SK-N-SH treated with all-trans-retinoic acid at 6 μM for 48 hours (cell line): ENCODE measurements at regions not wholly inside any gene's neighbourhood (a gene's known extent, or its start where the extent isn't known, plus 50 kb on each side); places are given as distances from the start of the nearest gene placed in this dataset.

Experiments used
- CSDC2 ChIP-seq: fragments of 250-450 bp; sonication (Bioruptor Pico); IDR thresholded peaks from 2 replicates; pipeline ENCODE4 v1.5.0; 2020; ENCODE audit warnings: mild to moderate bottlenecking, moderate library complexity
- ESRRG ChIP-seq: fragments of 250-450 bp; sonication (Bioruptor Pico); IDR thresholded peaks from 2 replicates; pipeline ENCODE4 v1.6.1; 2021; ENCODE audit warnings: mild to moderate bottlenecking
- GLIS3 ChIP-seq: fragments of 250-450 bp; sonication (Bioruptor Pico); IDR thresholded peaks from 2 replicates; pipeline ENCODE4 v1.5.0; 2020; ENCODE audit warnings: mild to moderate bottlenecking, moderate library complexity
- ZFP30 ChIP-seq: fragments of 450-650 bp; formaldehyde crosslinking; IDR thresholded peaks from 2 replicates; pipeline ENCODE4 v1.5.0; 2022; ENCODE audit warnings: mild to moderate bottlenecking, moderate library complexity
- ZNF565 ChIP-seq: fragments of 450-650 bp; formaldehyde crosslinking; conservative IDR thresholded peaks from 2 replicates; pipeline ENCODE4 v1.5.0; 2020; ENCODE audit warnings: low read depth, mild to moderate bottlenecking, moderate library complexity
- TF ChIP-seq, protein P1 (sequence below): fragments of 250-450 bp; sonication (Bioruptor Pico); IDR thresholded peaks from 2 replicates; pipeline ENCODE4 v1.5.0; 2020; ENCODE audit warnings: mild to moderate bottlenecking, moderate library complexity

DNA sequence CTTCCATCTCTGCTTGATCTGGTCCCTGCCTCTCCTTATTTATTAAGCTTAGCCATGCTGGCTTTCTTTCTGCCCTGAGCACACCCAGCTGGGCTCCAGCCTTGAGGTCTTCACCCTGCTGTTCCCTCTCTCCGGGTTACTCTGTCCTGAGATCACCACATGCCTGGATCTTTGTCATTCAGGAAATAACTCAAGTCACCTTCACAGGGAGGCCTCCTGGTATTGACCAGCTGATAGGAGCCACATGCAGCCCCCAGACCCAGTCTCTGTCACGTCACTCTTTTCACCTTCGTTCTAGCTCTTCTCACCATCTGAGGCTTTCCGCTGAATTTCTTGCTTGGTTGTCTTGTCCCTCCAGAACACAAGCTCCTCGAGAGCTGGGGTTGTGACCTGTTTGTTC lies 114.4 kb downstream of the TSN start:
- TF ChIP-seq ESRRG (CRISPR knock-in tag) (no peak), ZFP30 (no peak), ZNF565 (CRISPR knock-in tag) (no peak), CSDC2 (CRISPR knock-in tag) (no peak), GLIS3 (CRISPR knock-in tag) (no peak)
- TF ChIP-seq, protein P1, sequence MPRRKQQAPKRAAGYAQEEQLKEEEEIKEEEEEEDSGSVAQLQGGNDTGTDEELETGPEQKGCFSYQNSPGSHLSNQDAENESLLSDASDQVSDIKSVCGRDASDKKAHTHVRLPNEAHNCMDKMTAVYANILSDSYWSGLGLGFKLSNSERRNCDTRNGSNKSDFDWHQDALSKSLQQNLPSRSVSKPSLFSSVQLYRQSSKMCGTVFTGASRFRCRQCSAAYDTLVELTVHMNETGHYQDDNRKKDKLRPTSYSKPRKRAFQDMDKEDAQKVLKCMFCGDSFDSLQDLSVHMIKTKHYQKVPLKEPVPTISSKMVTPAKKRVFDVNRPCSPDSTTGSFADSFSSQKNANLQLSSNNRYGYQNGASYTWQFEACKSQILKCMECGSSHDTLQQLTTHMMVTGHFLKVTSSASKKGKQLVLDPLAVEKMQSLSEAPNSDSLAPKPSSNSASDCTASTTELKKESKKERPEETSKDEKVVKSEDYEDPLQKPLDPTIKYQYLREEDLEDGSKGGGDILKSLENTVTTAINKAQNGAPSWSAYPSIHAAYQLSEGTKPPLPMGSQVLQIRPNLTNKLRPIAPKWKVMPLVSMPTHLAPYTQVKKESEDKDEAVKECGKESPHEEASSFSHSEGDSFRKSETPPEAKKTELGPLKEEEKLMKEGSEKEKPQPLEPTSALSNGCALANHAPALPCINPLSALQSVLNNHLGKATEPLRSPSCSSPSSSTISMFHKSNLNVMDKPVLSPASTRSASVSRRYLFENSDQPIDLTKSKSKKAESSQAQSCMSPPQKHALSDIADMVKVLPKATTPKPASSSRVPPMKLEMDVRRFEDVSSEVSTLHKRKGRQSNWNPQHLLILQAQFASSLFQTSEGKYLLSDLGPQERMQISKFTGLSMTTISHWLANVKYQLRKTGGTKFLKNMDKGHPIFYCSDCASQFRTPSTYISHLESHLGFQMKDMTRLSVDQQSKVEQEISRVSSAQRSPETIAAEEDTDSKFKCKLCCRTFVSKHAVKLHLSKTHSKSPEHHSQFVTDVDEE = no peak
